H1 (cell line): ENCODE measurements at regions not wholly inside any gene's neighbourhood (a gene's known extent, or its start where the extent isn't known, plus 50 kb on each side); places are given as distances from the start of the nearest gene placed in this dataset.

Experiments used
- HDAC2 ChIP-seq, 2 experiments: fragments of 300-600 bp in 1 of 2; sonication (generic) in 1 of 2; IDR thresholded peaks; 2 replicates each; pipeline ENCODE4 v1.6.1; 2011 to 2012; ENCODE audit warnings: low read depth in 2 of 2, low read length in 2 of 2, mild to moderate bottlenecking in 2 of 2, moderate library complexity in 2 of 2, borderline replicate concordance in 1 of 2, inconsistent platforms in 1 of 2
- SRF ChIP-seq: IDR thresholded peaks from 2 replicates; pipeline ENCODE4 v1.6.1; 2011; ENCODE audit warnings: mild to moderate bottlenecking, low read depth, low read length, moderate library complexity
- TEAD4 ChIP-seq: IDR thresholded peaks from 2 replicates; pipeline ENCODE4 v1.6.1; 2012; ENCODE audit warnings: low read depth, low read length, inconsistent platforms, mixed read lengths

GRCh38 chr1:37177230-37177864, 143.0 kb upstream of the GRIK3 start (continued):
- TF ChIP-seq SRF, result no peak
- peak in 1 of 2 experiments; percentile 67; a peak in 1 of 4 replicates for TF ChIP-seq HDAC2 (IDR thresholded peaks at IDR 0.05; ENCODE audit: borderline replicate concordance in 1 of 2, low read depth in 2 of 2, low read length in 2 of 2)
- TF ChIP-seq TEAD4, result 0 out of 2 replicates have a peak, but pooled peaks have one; percentile 9
